Ascending aorta (tissue), 2 donors: ENCODE measurements at regions not wholly inside any gene's neighbourhood (a gene's known extent, or its start where the extent isn't known, plus 50 kb on each side); places are given as distances from the start of the nearest gene placed in this dataset.

Source experiments
- DNase-seq, 2 donors: peaks; one replicate each; pipeline ENCODE4 v3.0.0-alpha.2; 2019; ENCODE audit warnings: low spot score in 2 of 2
- H3K27ac ChIP-seq, 2 donors: fragments of 200-600 bp; sonication (generic); one replicate each; pipeline ENCODE4 v1.5.1; 2016 to 2017; ENCODE audit warnings: mild to moderate bottlenecking in 1 of 2
- H3K27me3 ChIP-seq: fragments of 200-600 bp; sonication (generic); one replicate; pipeline ENCODE4 v1.5.1; 2017
- H3K36me3 ChIP-seq, 2 donors: fragments of 200-600 bp; sonication (generic); one replicate each; pipeline ENCODE4 v1.5.1; 2016
- H3K4me1 ChIP-seq, 2 donors: fragments of 200-600 bp; sonication (generic); one replicate each; pipeline ENCODE4 v1.5.1; 2016 to 2017; ENCODE audit warnings: mild to moderate bottlenecking in 1 of 2
- H3K4me3 ChIP-seq, 2 donors: fragments of 200-600 bp; sonication (generic); one replicate each; pipeline ENCODE4 v1.5.1; 2016 to 2017; ENCODE audit warnings: mild to moderate bottlenecking in 1 of 2
- H3K9me3 ChIP-seq, 2 donors: fragments of 200-600 bp; sonication (generic); one replicate each; pipeline ENCODE4 v1.5.1; 2016
- CTCF ChIP-seq, 3 experiments: fragments of 200-600 bp in 2 of 3; fragments of 450-650 bp in 1 of 3; sonication (generic) in 2 of 3; IDR thresholded peaks; one replicate each; pipeline ENCODE4 v1.5.1; 2016 to 2019; ENCODE audit warnings: antibody characterized with exemption in 3 of 3, mild to moderate bottlenecking in 1 of 3, moderate library complexity in 1 of 3
- intact Hi-C: fragments of 100-400 bp; cut with DNase I; formaldehyde crosslinking; loops from one replicate; pipeline ENCODE4 v1.15.1; 2023

GRCh38 chr3:18121020-18121419 lies 304.1 kb downstream of the SATB1 start:
- no peaks in the 10 kb centered on the region for H3K27me3 ChIP-seq
- intact Hi-C loops = no loop called here
- no peak for TF ChIP-seq CTCF (IDR thresholded peaks at IDR 0.05)
- no peaks in the 10 kb centered on the region for H3K9me3 ChIP-seq
- H3K27ac ChIP-seq = no peak overlapping the region
- H3K36me3 ChIP-seq = no peaks in the 10 kb centered on the region
- no peak overlapping the region for H3K4me3 ChIP-seq
- H3K4me1 ChIP-seq = no peaks in the 10 kb centered on the region
- DNase-seq = no peak

DNA sequence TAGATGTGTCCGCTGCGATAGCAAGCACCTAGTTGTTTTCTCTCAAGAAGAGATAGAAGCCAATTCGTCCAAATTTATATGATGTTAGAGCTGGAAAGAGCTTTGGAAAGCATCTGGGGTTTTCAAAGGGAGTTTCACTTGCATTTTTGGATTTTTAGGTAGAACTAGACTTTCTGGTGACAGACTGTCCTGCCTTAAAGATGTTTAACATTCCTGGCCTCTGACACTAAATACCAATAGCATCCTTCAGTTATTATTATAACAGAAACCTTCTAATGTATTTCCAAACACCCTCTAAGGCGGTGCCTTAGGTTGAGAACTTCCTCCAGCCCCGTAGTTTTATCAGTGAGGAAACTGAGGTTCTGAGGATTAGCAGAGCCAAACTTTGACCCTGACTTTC lies 305.3 kb downstream of the SATB1 start:
- H3K27me3 ChIP-seq = no peaks in the 10 kb centered on the region
- H3K27ac ChIP-seq = no peak overlapping the region
- TF ChIP-seq CTCF (IDR thresholded peaks at IDR 0.05) = no peak
- no peaks in the 10 kb centered on the region for H3K36me3 ChIP-seq
- intact Hi-C loops = no loop called here
- H3K4me3 ChIP-seq = no peak overlapping the region
- no peaks in the 10 kb centered on the region for H3K9me3 ChIP-seq
- H3K4me1 ChIP-seq = no peaks in the 10 kb centered on the region
- no peak for DNase-seq

DNA sequence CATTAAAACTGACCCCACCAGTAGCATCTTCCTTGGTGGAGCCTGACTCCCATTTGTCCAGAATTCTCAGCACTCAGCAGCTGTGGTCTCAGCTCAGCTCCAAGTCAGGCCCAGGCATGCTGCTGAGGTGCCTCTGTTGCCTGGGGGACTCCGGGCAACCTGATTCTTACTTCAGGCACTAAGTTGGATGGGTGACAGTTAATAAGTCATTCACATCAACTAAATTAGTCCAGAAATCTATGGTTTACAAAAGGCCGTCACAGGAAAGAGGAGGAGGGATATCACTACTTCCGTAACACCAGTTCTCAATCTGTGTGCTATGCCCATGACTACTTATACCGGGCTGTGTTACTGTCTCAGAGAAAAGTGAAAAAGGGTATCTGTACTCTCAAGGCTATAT lies 310.2 kb downstream of the SATB1 start:
- TF ChIP-seq CTCF (IDR thresholded peaks at IDR 0.05) = no peak
- Histone ChIP-seq H3K4me1 (no peaks in the 10 kb centered on the region), H3K36me3 (no peaks in the 10 kb centered on the region), H3K27ac (no peak overlapping the region), H3K9me3 (no peaks in the 10 kb centered on the region), H3K4me3 (no peak overlapping the region), H3K27me3 (no peaks in the 10 kb centered on the region)
- DNase-seq = no peak
- intact Hi-C loops = no loop called here

DNA sequence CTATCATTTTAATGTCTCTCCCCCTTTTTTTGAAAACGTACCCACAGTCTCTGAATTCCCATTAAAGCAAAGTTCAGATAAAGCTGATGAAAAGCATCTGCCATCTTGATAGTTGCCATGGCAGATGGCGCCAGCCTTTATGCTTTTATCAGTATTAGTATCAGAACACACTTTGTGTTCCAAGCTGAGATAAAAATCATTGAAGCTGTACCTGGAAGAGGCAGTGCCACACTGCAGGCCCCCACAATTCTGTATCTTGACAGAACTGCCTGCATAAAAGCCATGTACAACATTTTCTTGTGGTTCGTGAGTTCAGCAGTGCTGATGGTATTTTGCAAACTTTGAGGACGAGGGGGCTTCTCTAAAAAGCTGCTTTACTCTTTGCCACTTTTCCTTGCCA lies 311.7 kb downstream of the SATB1 start:
- no peak for TF ChIP-seq CTCF (IDR thresholded peaks at IDR 0.05)
- intact Hi-C loops = no loop called here
- Histone ChIP-seq H3K36me3 (no peaks in the 10 kb centered on the region), H3K4me1 (no peaks in the 10 kb centered on the region), H3K9me3 (no peaks in the 10 kb centered on the region), H3K27me3 (no peaks in the 10 kb centered on the region), H3K27ac (no peak overlapping the region), H3K4me3 (no peak overlapping the region)
- DNase-seq = no peak

GRCh38 chr3:18112674-18113375 lies 312.3 kb downstream of the SATB1 start:
- Histone ChIP-seq H3K27me3 (no peaks in the 10 kb centered on the region), H3K9me3 (no peaks in the 10 kb centered on the region), H3K4me1 (no peaks in the 10 kb centered on the region), H3K36me3 (no peaks in the 10 kb centered on the region), H3K4me3 (no peak overlapping the region), H3K27ac (no peak overlapping the region)
- intact Hi-C loops = no loop called here
- no peak for TF ChIP-seq CTCF (IDR thresholded peaks at IDR 0.05)
- DNase-seq = no peak

GRCh38 chr3:18111796-18112232 lies 313.3 kb downstream of the SATB1 start:
- H3K4me1 ChIP-seq = no peaks in the 10 kb centered on the region
- no peaks in the 10 kb centered on the region for H3K36me3 ChIP-seq
- DNase-seq = no peak
- intact Hi-C loops = no loop called here
- no peak overlapping the region for H3K4me3 ChIP-seq
- no peaks in the 10 kb centered on the region for H3K27me3 ChIP-seq
- no peaks in the 10 kb centered on the region for H3K9me3 ChIP-seq
- no peak for TF ChIP-seq CTCF (IDR thresholded peaks at IDR 0.05)
- H3K27ac ChIP-seq = no peak overlapping the region
